SJSA1 (cell line): ENCODE measurements at regions not wholly inside any gene's neighbourhood (a gene's known extent, or its start where the extent isn't known, plus 50 kb on each side); places are given as distances from the start of the nearest gene placed in this dataset.

Experiments
- DNase-seq, 2 experiments: peaks; one replicate each; pipeline ENCODE4 v3.0.0-alpha.2; 2015 to 2020; ENCODE audit warnings: low spot score in 2 of 2, low read depth in 1 of 2
- H3K27ac ChIP-seq: fragments of 250-450 bp; sonication (Bioruptor Pico); 2 replicates; pipeline ENCODE4 v1.5.1; 2020; ENCODE audit warnings: mild to moderate bottlenecking, moderate library complexity
- H3K27me3 ChIP-seq: fragments of 250-450 bp; sonication (Bioruptor Pico); replicated peaks from 2 replicates; pipeline ENCODE4 v1.5.1; 2020; ENCODE audit warnings: mild to moderate bottlenecking, moderate library complexity
- H3K36me3 ChIP-seq: fragments of 250-450 bp; sonication (Bioruptor Pico); 2 replicates; pipeline ENCODE4 v1.5.1; 2020; ENCODE audit warnings: mild to moderate bottlenecking
- H3K4me1 ChIP-seq: fragments of 250-450 bp; sonication (Bioruptor Pico); replicated peaks from 2 replicates; pipeline ENCODE4 v1.6.1; 2021; ENCODE audit warnings: mild to moderate bottlenecking
- H3K4me3 ChIP-seq: fragments of 250-450 bp; sonication (Bioruptor Pico); 2 replicates; pipeline ENCODE4 v1.5.1; 2020; ENCODE audit warnings: mild to moderate bottlenecking
- H3K9me3 ChIP-seq: fragments of 250-450 bp; sonication (Bioruptor Pico); replicated peaks from 2 replicates; pipeline ENCODE4 v1.5.1; 2020; ENCODE audit warnings: mild to moderate bottlenecking

GRCh38 chr22:48102581-48102980 lies 1340.1 kb downstream of the TBC1D22A start:
- no peaks in the 10 kb centered on the region for H3K9me3 ChIP-seq
- H3K36me3 ChIP-seq, result no peaks in the 10 kb centered on the region
- H3K4me3 ChIP-seq, result no peak overlapping the region
- H3K27me3 ChIP-seq, result peaks cover 26% of the 10 kb centered on the region
- peak in 1 of 2 experiments; percentile 23 for DNase-seq
- H3K27ac ChIP-seq, result no peak overlapping the region
- no peaks in the 10 kb centered on the region for H3K4me1 ChIP-seq

- Histone ChIP-seq H3K9me3 (no peaks in the 10 kb centered on the region), H3K27me3 (peaks cover 26% of the 10 kb centered on the region), H3K4me1 (no peaks in the 10 kb centered on the region), H3K27ac (no peak overlapping the region), H3K36me3 (no peaks in the 10 kb centered on the region), H3K4me3 (no peak overlapping the region)
- peak in 1 of 2 experiments; percentile 37 for DNase-seq
Observed at GRCh38 chr22:48101704-48102103, 1339.3 kb downstream of the TBC1D22A start.

GRCh38 chr22:48100685-48101417 lies 1338.4 kb downstream of the TBC1D22A start:
- peak in 1 of 2 experiments; percentile 22 for DNase-seq
- peaks cover 26% of the 10 kb centered on the region for H3K27me3 ChIP-seq
- H3K27ac ChIP-seq, result no peak overlapping the region
- H3K4me1 ChIP-seq, result no peaks in the 10 kb centered on the region
- H3K9me3 ChIP-seq, result no peaks in the 10 kb centered on the region
- H3K4me3 ChIP-seq, result no peak overlapping the region
- no peaks in the 10 kb centered on the region for H3K36me3 ChIP-seq

GRCh38 chr22:48099671-48100070 lies 1337.2 kb downstream of the TBC1D22A start:
- H3K4me1 ChIP-seq, result no peaks in the 10 kb centered on the region

GRCh38 chr22:48099251-48099650 lies 1336.8 kb downstream of the TBC1D22A start:
- H3K4me1 ChIP-seq, result no peaks in the 10 kb centered on the region
- no peaks in the 10 kb centered on the region for H3K36me3 ChIP-seq
- H3K27ac ChIP-seq, result no peak overlapping the region
- H3K4me3 ChIP-seq, result no peak overlapping the region
- H3K27me3 ChIP-seq, result peaks cover 30% of the 10 kb centered on the region
- H3K9me3 ChIP-seq, result no peaks in the 10 kb centered on the region
- DNase-seq, result no peak

More at GRCh38 chr22:48099671-48100070, 1337.2 kb downstream of the TBC1D22A start:
- Histone ChIP-seq H3K27me3 (peaks cover 30% of the 10 kb centered on the region), H3K36me3 (no peaks in the 10 kb centered on the region), H3K4me3 (no peak overlapping the region), H3K27ac (no peak overlapping the region), H3K9me3 (no peaks in the 10 kb centered on the region)
- no peak for DNase-seq

- Histone ChIP-seq H3K27ac (no peak overlapping the region), H3K36me3 (no peaks in the 10 kb centered on the region), H3K4me3 (no peak overlapping the region), H3K27me3 (peaks cover 32% of the 10 kb centered on the region), H3K4me1 (no peaks in the 10 kb centered on the region), H3K9me3 (no peaks in the 10 kb centered on the region)
- no peak for DNase-seq
Observed at GRCh38 chr22:48098921-48099245, 1336.4 kb downstream of the TBC1D22A start.

- no peak for DNase-seq
- H3K27ac ChIP-seq, result no peak overlapping the region
- no peaks in the 10 kb centered on the region for H3K9me3 ChIP-seq
- H3K27me3 ChIP-seq, result peaks cover 27% of the 10 kb centered on the region
- H3K4me3 ChIP-seq, result no peak overlapping the region
- H3K4me1 ChIP-seq, result no peaks in the 10 kb centered on the region
- H3K36me3 ChIP-seq, result no peaks in the 10 kb centered on the region
Observed at GRCh38 chr22:48098243-48098920, 1335.9 kb downstream of the TBC1D22A start.

- no peak overlapping the region for H3K27ac ChIP-seq
- no peak overlapping the region for H3K4me3 ChIP-seq
- no peaks in the 10 kb centered on the region for H3K9me3 ChIP-seq
- no peaks in the 10 kb centered on the region for H3K4me1 ChIP-seq
- DNase-seq, result no peak
- no peaks in the 10 kb centered on the region for H3K36me3 ChIP-seq
- H3K27me3 ChIP-seq, result peaks cover 24% of the 10 kb centered on the region
Observed at GRCh38 chr22:48097723-48098122, 1335.3 kb downstream of the TBC1D22A start.

- H3K27me3 ChIP-seq, result peaks cover 27% of the 10 kb centered on the region
- H3K27ac ChIP-seq, result no peak overlapping the region
- no peak for DNase-seq
- no peaks in the 10 kb centered on the region for H3K9me3 ChIP-seq
- H3K4me1 ChIP-seq, result no peaks in the 10 kb centered on the region
- no peak overlapping the region for H3K4me3 ChIP-seq
- no peaks in the 10 kb centered on the region for H3K36me3 ChIP-seq
Observed at GRCh38 chr22:48096851-48097665, 1334.6 kb downstream of the TBC1D22A start.

- no peaks in the 10 kb centered on the region for H3K9me3 ChIP-seq
- no peak overlapping the region for H3K27ac ChIP-seq
- no peak for DNase-seq
Observed at GRCh38 chr22:48096411-48096810, 1334.0 kb downstream of the TBC1D22A start.

GRCh38 chr22:48093981-48094380 lies 1331.5 kb downstream of the TBC1D22A start:
- H3K27me3 ChIP-seq, result peaks cover 27% of the 10 kb centered on the region
- DNase-seq, result no peak
- no peaks in the 10 kb centered on the region for H3K9me3 ChIP-seq
- no peak overlapping the region for H3K27ac ChIP-seq
- peaks cover 3% of the 10 kb centered on the region; the same call in 1 of the 2 replicates for H3K4me1 ChIP-seq
- H3K4me3 ChIP-seq, result no peak overlapping the region
- no peaks in the 10 kb centered on the region for H3K36me3 ChIP-seq

More at GRCh38 chr22:48096411-48096810, 1334.0 kb downstream of the TBC1D22A start:
- Histone ChIP-seq H3K4me1 (no peaks in the 10 kb centered on the region), H3K36me3 (no peaks in the 10 kb centered on the region), H3K4me3 (no peak overlapping the region), H3K27me3 (peaks cover 27% of the 10 kb centered on the region)

- DNase-seq, result no peak
- H3K4me1 ChIP-seq, result peaks cover 3% of the 10 kb centered on the region; the same call in 1 of the 2 replicates
- H3K27me3 ChIP-seq, result peaks cover 25% of the 10 kb centered on the region
- no peak overlapping the region for H3K4me3 ChIP-seq
- H3K27ac ChIP-seq, result no peak overlapping the region
- no peaks in the 10 kb centered on the region for H3K36me3 ChIP-seq
- no peaks in the 10 kb centered on the region for H3K9me3 ChIP-seq
Observed at GRCh38 chr22:48092866-48093265, 1330.4 kb downstream of the TBC1D22A start.

- H3K36me3 ChIP-seq, result no peaks in the 10 kb centered on the region
- H3K27ac ChIP-seq, result no peak overlapping the region
- H3K27me3 ChIP-seq, result peaks cover 25% of the 10 kb centered on the region
- peaks cover 3% of the 10 kb centered on the region; the same call in 1 of the 2 replicates for H3K4me1 ChIP-seq
- H3K9me3 ChIP-seq, result no peaks in the 10 kb centered on the region
- no peak overlapping the region for H3K4me3 ChIP-seq
- no peak for DNase-seq
Observed at GRCh38 chr22:48091656-48092223, 1329.3 kb downstream of the TBC1D22A start.
